SHP77 (cell line): ENCODE measurements at regions not wholly inside any gene's neighbourhood (a gene's known extent, or its start where the extent isn't known, plus 50 kb on each side); places are given as distances from the start of the nearest gene placed in this dataset.

Experiments
- DNase-seq, 2 experiments: peaks; one replicate each; lab custom pipeline; 2025; lab: John Stamatoyannopoulos, UW

GRCh38 chr3:99439892-99440291 is 198.5 kb upstream of the COL8A1 start:
- no peak for DNase-seq

- DNase-seq = no peak
Observed at GRCh38 chr3:99434190-99434589, 204.2 kb upstream of the COL8A1 start.

- no peak for DNase-seq
Observed at GRCh38 chr3:99430348-99431134, 207.9 kb upstream of the COL8A1 start.

- DNase-seq = no peak
Observed at GRCh38 chr3:99429502-99429901, 208.9 kb upstream of the COL8A1 start.

- no peak for DNase-seq
Observed at GRCh38 chr3:99425930-99426329, 212.5 kb upstream of the COL8A1 start.

GRCh38 chr3:99419116-99419515 is 219.3 kb upstream of the COL8A1 start:
- no peak for DNase-seq

- DNase-seq = no peak
Observed at GRCh38 chr3:99418709-99419108, 219.7 kb upstream of the COL8A1 start.

GRCh38 chr3:99418209-99418635 is 220.2 kb upstream of the COL8A1 start:
- no peak for DNase-seq

- DNase-seq = no peak
Observed at GRCh38 chr3:99413504-99413903, 224.9 kb upstream of the COL8A1 start.

GRCh38 chr3:99410789-99411311 is 227.5 kb upstream of the COL8A1 start:
- no peak for DNase-seq

GRCh38 chr3:99409961-99410360 is 228.4 kb upstream of the COL8A1 start:
- DNase-seq = no peak

GRCh38 chr3:99407257-99407656 is 231.1 kb upstream of the COL8A1 start:
- DNase-seq = no peak

GRCh38 chr3:99402755-99403154 is 235.6 kb upstream of the COL8A1 start:
- DNase-seq = no peak

GRCh38 chr3:99400352-99400751 is 238.0 kb upstream of the COL8A1 start:
- no peak for DNase-seq

- DNase-seq = no peak
Observed at GRCh38 chr3:99396651-99397275, 241.6 kb upstream of the COL8A1 start.

GRCh38 chr3:99394831-99395778 is 243.3 kb upstream of the COL8A1 start:
- no peak for DNase-seq

- DNase-seq = no peak
Observed at GRCh38 chr3:99393961-99394360, 244.4 kb upstream of the COL8A1 start.

GRCh38 chr3:99388780-99389179 is 249.6 kb upstream of the COL8A1 start:
- DNase-seq = no peak

GRCh38 chr3:99384596-99384995 is 253.8 kb upstream of the COL8A1 start:
- DNase-seq = no peak

GRCh38 chr3:99376926-99377325 is 261.5 kb upstream of the COL8A1 start:
- no peak for DNase-seq

- no peak for DNase-seq
Observed at GRCh38 chr3:99373846-99374210, 264.6 kb upstream of the COL8A1 start.

GRCh38 chr3:99373088-99373845 is 265.1 kb upstream of the COL8A1 start:
- DNase-seq = no peak
